ENCODE measurements at regions not wholly inside any gene's neighbourhood (a gene's known extent, or its start where the extent isn't known, plus 50 kb on each side); places are given as distances from the start of the nearest gene placed in this dataset.

DNA sequence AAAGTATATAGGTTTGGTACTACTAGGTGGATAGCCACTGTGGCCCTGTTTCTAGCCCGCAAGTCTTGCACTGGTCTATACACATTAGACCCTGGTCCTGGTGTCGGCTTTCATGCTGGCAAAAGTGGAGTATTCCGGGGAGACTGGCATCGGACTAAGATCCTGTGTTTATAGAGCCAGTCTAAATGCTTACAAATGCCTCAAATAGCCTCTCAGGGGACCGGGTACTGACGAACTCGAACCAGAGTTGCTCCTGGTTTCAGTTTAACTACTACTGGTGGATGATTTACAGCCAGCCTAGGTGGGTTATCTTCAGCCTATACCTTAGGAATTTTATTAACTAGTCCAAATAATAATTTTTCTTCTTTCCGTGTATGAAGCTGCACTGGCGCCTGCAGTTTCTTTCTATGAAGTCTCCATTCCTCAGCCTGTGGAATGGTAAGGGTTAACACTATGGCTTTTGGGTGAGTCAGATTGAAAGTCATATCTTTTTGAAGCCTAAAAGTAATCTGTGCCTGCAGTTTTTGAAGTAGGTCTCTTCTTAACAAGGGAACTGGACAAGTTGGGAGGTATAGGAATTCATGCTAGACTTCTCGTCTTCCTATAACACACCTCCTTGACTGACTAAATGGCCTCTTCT, 51.3 kb downstream of the OR10H4 start:
- no peak for DNase-seq (ENCODE audit: low read depth in 2 of 2)

DNA sequence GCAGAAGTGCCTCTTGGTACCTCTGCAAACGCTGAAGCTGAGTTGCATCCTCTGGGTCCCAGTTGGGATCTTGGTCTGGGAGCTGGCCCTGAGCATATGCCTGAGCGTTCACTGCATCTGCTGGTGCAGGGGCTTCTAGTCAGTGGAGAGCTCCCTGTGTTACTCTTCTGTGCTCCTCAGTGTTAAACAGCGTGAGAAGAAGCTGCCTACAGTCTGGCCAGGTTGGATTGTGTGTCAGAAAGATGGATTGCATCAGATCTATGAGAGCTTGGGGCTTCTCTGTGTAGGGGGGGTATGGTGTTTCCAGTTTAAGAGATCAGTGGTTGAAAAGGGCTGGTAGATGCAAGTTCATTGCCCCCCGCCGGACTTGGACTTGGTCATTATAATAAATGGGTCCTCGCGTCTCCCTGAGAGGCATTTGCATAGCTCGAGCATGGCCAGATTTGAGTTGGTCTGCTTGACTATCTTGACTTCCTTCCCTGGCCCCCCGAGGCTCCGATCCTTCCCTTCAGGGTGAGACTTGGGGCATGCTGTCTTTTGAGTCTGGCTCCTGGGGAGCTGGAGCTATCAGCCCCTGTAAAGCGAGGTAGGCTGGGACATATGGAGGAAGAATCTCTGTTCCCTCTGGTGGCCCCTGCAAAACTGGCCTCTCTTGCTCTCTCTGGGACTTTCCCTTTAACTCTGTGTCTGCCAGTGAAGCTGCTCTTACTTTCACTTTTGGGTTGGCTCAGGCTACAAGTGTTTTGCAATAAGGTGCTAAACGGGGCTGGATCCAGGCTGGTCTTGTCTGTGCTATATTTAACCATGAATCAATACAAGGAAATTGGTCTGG, 52.9 kb downstream of the OR10H4 start:
- peak in 1 of 2 donors; percentile 17 for DNase-seq (ENCODE audit: low read depth in 2 of 2)

DNA sequence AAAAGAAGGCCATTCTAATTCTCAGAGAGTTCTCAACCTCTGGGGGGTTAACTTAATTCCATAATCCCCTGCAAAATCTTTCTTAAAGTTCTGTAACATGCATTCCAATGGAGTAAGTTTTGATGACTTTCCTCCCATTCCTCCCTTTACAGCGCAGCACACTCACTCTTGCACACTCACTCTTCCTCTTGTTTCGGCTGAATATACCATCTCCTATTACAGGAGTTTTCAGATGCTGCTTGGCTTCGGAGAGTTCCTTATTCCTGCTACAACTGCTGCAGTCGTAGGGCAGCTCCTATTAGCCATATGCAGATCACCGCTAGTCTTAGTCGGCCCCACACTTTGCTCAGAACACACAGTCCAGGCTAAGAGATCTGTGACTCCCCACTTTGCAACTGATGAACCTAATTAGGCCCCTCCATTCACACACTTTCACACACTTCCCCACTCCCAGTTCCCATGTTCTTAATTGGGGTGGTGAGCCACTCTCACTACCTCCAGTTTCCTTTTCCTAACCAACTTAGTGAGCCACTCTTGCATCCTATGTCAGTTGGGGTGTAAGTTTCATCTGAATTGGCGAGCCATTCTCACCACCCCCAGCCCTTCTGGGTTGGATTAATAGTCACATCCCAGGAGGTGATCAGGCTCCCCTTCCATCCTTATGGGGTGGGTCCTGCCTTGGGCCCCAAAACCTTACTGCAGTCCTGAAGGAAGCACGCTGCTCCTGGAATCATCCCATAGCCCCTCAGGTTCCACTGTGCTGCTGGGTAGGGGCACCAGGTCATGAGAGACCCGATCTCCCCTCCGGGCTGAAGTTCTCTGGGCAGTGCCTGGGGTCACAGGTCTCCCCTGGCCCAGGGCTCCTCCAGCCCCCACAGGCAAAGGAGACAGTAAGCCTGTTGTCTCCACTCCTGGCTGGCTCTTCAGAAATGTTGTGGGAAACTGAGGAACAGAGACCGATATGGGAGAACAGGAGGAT, 53.9 kb downstream of the OR10H4 start:
- DNase-seq (ENCODE audit: low read depth in 2 of 2) = no peak

DNA sequence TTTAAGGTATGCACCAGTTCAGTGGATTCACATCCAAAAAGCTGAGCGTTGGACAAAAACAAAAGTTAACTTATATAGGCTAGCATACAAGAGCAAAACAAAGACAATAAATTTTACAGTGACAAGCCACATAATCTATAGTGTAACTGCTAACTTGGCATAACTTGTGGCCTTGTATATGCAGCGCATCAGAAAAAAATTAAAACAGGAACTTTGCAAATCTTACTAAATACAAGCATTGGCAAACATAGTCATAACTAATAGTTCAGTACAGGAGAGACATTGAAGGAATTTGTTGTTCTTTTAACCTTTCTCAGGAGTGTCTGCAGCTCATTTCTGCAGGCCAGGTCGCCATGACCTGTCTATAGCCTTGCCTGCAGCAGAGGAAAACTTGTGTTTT, 54.6 kb downstream of the OR10H4 start:
- DNase-seq (ENCODE audit: low read depth in 2 of 2) = no peak

DNA sequence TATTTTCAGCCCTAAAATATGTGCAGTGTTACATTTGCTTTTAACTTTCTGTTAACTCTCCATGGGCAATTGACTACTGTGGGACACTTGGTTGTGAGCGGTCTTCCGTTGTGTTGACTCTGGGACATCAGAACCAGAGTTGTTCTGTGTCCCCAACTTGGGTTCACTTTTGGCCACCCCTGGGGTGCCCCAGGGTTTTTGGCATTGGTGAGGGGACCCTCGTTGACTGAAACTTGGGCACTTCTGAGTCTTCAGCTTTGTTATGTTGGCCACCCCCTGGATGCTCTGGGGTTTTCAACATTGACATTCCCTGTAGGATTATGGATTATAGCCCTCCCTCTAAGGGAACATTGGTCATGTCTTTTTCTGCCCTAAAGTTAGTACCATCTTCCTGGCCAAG, 57.1 kb downstream of the OR10H4 start:
- no peak for DNase-seq (ENCODE audit: low read depth in 2 of 2)

DNA sequence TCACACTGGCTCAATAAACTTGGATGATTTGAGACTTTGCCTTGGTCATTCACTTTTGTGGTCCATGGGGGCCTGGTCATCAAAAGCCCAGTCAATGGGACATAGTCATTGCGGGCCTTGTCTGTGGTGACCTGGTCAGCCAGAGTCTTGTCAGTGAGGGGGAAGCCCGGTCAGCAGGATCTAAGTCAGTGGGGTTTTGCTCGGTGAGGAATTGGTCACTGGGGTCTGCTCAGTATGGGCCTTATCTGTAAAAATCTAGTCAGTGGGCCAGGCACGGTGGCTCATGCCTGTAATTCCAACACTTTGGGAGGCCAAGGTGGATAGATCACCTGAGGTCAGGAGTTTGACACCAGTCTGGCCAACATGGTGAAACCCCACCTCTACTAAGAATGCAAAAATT, 63.7 kb upstream of the TPM4 start:
- DNase-seq (ENCODE audit: low read depth in 2 of 2) = no peak

DNA sequence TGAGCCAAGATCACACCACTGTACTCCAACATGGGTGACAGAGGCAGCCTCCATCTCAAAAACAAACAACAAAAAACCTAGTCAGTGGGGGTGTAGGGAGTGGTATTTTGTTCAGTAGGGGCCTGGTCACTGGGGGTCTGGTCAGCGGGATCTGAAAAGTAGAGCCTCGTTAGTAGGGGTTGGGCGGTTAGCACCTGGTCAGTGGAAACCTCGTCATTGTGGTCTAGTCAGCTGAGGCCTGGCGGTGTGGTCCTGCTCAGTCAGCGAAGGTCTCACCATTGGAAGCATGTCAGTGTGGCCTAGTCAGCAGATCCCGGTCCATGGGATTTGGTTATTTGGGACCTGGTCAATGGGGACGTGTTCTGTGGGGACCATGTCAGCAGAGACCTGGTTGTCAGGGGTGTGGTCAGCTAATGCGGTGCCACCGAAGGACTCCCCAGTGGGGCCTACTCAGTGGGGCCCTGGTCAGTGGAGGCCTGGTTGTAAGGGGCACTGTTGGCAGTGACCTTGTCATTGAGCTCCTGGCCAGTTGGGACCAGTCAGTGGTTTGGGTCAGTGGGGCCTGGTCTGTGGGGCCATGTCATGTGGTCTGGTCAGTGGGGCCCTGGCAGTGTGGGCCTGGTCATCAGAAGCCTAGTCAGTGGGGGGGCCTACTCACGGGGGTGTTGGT, 63.0 kb upstream of the TPM4 start:
- DNase-seq (ENCODE audit: low read depth in 2 of 2) = no peak

DNA sequence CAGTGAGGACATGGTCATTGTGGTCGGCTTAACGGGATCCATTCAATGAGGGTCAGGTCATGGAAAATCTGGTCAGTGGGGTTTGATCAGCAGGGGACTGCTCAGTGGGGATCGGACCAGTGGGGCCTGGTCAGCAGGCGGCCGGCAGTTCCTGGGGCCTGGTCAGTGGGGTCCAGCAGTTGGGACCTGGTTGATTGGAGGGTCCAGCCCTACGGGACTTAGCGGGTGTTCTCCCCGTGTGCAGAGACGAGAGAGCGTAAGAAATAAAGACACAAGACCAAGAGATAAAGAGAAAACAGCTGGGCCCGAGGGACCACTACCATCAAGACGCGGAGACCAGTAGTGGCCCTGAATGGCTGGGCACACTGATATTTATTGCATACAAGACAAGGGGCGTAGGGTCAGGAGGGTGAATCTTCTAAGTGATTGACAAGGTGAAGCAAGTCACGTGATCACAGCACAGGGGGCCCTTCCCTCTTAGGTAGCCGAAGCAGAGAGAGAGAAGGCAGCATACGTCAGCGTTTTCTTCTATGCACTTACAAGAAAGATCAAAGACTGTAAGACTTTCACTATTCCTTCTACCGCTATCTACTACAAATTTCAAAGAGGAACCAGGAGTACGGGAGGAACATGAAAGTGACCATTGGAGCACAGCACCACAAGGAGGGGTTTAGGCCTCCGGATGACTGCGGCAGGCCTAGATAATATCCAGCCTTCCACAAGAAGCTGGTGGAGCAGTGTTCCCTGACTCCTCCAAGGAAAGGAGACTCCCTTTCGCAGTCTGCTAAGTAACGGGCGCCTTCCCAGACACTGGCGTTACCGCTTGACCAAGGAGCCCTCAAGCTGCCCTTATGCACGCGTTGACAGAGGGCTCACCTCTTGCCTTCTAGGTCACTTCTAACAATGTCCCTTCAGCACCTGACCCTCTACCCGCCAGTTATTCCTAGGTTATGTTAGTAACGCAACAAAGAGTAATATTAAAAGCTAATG, 62.1 kb upstream of the TPM4 start:
- no peak for DNase-seq (ENCODE audit: low read depth in 2 of 2)

DNA sequence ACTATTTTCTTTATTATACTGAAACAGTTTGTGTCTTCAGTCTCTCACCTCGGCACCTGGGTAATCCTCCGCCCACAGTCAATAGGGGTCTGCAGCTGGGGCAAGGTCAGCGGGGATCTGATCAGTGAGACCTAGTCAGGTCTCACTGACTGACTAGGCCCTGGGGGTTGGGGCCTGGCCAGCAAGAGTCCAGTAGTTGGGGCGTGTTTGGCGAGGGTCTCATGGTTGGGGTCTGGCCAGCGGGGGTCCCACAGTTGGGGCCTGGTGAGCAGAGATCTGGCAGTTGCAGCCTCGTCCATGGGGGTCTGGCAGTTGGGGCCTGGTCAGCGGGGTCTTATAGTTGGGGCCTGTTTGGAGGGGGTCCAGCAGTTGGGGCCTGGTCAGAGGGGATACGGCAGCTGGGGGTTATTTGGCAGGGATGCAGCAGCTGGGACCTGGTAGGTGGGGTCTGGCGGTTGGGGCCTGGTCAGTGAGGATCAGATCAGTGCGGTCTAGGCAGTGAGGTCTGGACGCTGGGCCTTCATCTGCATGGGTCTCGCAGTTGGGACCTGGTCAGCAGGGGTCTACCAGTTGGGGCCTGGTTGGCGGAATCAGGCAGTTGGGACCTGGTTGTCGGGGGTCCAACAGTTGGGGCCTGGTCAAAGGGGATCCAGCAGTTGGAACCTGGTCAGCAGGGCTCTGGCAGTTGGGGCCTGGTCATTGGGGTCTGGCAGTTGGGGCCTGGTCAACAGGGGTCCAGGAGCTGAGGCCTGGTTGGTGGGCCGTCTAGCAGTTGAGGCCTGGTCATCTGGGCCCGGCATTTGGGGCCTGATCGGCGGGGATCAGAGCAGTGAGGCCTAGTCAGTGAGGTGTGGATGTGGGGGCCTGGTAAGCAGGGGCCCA, 61.1 kb upstream of the TPM4 start:
- DNase-seq (ENCODE audit: low read depth in 2 of 2) = no peak

DNA sequence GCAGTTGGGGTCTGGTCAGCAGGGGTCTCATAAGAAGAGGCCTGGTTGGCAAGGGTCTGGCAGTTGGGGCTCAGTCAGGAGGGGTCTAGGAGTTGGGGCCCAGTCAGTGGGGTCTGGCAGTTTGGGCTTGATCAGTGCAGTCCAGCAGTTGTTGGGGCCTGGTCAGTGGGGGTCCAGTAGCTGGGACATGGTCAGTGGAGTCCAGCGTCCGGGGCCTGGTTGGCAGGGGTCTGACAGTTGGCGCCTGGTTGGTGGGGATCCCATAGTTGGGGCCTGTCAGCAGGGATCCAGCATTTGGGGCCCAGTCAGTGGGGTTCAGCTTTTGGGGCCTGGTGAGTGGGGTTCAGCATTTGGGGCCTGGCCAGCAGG, 60.5 kb upstream of the TPM4 start:
- no peak for DNase-seq (ENCODE audit: low read depth in 2 of 2)

DNA sequence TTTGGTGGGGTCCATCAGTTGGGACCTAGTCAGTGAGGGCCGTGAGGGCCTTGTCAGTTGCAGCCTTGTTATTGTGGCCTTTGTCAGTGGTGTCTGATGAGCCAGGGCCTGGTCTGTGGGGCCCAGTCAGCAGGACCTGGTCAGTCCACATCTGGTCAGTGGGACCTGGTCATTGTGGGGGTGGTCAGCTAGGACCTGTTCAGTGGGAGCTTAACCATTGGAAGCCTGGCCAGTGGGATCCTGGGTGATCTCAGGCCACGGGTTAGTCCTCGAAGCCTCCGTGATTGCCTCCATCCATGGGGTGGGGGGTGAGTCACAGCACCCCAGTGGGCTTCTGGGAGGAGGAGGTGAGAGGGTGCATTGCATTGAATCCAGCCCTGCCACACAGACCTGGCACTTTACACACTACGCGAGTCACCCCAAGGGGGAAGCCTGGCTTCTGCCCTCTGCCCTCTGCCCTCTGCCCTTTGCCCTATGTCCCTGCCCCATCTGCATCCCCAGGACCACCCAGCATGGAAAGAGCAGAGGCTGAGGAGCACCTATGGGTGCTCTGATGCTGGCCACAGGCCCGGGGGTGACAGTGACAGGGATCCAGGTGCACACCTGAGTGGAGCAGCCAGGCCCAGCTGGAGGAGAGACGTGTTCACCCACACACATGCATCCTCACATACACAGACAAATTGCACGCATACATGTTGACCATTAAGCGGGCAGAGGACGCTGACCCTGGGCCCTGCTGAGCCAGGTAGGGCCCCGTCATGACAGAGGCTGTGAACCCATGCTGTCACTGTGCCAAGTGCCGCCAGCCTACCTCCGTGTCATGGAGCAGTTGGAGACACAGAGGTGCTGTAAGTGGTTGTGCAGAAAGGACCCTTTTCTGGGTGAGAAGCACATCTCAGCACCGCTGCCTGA, 59.8 kb upstream of the TPM4 start:
- DNase-seq (ENCODE audit: low read depth in 2 of 2) = no peak

DNA sequence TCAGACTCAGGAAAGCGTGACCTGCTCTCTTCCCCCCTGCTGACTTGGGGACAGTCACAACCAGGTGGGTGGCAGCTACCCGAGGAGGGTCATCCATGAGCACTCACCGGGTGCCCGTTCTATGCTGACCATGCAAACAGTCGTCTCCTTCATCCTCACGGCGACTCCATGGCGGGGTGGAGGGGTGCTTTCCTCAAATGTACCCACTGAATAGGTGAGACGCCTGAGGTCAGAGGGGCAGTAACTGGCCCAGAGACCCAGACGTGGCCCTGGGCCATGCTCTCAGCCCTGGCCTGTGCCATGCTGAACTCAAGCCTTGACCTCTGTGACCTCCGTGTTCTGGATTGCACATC, 59.2 kb upstream of the TPM4 start:
- DNase-seq (ENCODE audit: low read depth in 2 of 2) = no peak

DNA sequence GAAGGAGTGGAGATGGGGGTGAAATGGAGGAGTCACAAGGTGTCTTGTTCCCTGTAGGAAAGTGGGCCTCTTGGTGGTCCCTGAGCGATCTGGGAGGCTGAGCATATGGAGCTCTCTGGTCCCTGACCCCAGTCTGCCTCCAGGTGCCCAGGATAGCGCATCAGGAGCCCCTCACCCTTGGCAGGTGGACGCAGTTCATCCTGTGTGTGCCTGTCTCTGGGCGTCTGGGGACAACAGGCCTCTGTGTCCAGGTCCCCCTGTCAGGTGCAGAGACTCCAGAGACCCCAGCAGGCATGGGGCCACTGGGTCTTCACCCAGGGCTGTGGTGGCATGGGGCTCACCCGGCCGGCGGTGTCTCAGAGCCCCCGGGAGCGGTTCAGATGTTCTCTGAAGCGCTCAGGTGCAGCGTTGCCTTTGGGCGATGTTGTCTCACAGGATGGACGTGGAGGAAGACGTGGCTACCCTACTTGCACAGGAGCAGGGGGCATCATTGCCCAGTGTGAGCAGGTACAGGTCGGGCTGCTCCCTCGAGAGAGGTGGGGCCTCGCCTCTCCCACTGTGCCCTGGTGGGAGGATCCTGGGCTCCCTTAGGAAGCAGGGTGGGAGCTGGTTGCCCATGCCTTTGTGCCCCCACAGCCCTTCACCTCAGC, 58.1 kb upstream of the TPM4 start:
- no peak for DNase-seq (ENCODE audit: low read depth in 2 of 2)

DNA sequence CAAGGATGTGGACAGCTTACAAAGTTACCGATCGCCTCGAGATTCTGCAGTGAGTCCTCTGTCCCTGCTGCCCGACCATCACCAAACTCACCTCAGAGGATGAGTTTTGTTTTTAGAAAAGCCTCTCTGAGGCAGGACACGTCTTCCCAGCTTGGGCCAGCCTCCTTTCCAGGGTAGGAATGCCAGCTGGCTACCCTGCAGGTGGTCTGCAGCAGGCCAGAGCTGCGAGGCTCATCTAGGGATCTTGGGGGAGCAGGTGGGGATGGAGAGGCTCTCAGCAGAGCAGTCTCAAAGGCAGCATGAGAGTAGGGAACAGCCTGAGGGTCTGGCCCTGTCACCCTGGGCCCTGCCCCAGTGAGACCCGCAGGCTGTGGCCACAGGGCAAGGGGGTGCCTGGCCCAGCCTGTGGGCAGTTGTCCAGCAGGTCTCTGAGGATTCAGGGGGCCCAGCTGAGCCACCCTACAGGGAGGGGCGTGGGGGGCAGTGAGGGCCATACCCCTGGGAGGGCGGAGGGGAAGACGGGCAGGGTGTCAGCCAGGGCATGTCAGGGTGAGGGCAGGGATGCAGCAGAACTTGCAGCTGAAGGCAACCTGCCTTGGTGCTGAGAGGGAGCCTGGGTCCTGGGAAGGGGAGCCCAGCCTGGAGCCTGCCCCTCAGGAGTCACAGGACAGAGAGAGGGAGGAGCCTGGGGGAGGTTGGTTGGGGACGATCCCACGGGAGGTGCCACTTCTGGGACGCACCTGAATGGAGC, 57.3 kb upstream of the TPM4 start:
- DNase-seq (ENCODE audit: low read depth in 2 of 2) = no peak

DNA sequence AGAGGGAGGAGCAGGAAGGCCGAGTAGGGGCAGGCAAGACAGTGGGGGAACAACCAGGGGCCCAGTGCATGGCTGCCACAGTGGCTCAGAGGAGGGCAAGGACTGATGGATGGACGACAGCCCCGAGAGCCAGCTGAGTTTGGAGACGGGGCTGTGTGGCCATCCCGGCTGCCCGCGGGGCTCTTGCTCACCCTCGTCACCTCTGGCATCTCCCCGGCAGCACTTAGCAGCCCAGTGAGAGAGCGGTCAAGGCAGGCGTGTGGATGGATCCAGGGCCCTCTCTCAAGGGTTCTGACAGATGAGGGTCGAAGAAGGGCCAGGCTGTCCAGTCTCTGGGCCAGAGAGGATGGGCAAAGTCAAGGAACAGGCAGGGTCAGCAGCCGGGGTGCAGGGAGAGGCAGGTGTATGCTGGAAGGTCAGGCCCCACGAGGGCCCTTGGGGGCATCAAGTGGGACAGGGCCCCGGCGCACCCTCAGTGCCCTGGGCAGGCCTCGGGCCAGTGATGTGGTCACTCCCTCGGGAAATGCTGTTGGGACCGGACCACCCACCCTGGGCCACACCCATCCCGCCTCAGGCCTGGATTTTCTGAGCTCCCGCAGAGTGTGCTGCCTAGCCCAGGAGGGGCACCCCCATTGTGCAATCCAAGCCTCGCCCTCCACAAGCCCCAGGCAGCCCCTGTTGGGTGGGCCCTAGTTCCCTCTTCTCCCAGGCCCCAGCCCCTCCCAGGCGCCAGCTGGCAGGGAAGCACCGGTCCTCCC, 56.4 kb upstream of the TPM4 start:
- no peak for DNase-seq (ENCODE audit: low read depth in 2 of 2)

DNA sequence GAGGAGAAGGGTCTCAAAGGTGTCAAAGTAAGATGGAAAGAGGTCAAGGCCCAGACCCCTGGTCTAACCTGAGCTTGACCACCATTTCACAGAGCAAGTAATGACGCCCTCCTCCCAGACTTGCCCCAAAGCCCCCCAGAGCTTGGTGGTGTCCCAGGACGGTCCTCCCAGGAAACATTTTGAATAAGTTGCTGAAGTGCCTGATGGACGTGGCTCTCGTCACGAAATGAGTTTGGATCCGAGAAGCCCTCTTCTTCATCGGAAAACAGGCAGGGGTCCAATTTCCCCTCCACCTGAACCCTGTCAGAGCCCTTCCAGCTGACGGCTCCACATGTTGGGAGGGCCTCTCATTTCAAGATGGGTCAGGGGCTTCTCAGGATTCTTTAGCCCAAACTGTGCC, 54.5 kb upstream of the TPM4 start:
- no peak for DNase-seq (ENCODE audit: low read depth in 2 of 2)

DNA sequence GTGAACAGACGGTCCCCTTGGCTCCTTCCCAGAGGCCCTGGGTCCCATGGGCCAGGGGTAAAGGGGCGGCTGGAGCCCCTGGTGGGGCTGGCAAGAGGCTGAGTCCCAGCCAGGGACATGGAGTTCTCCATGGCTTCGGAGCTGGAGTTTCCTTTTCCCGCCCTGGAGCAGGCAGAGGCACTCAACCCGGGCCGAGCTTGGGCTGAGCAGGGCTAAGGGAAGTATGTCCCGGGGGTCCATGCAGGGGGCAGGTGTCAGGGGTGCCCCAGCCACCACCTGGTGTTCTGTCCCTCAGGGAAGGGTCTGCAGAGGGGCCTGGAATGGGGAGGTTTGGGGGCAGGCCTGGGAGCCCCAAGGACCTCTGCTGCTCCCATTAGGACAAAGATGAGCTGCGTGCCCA, 54.0 kb upstream of the TPM4 start:
- no peak for DNase-seq (ENCODE audit: low read depth in 2 of 2)

Data from stimulated activated CD8-positive, alpha-beta memory T cell treated with anti-CD3 and anti-CD28 coated beads, Interleukin-15, amount 100 ng/mL, for 4 hours (primary cell).